AG08395 (cell line): ENCODE measurements at regions not wholly inside any gene's neighbourhood (a gene's known extent, or its start where the extent isn't known, plus 50 kb on each side); places are given as distances from the start of the nearest gene placed in this dataset.

Experiments
- DNase-seq: peaks from one replicate; pipeline ENCODE4 v3.0.0; 2012; ENCODE audit warnings: mixed read lengths, low spot score

- DNase-seq, result no peak
These were observed 540.8 kb downstream of the SOX6 start for GRCh38 chr11:15815246-15816195.

DNA sequence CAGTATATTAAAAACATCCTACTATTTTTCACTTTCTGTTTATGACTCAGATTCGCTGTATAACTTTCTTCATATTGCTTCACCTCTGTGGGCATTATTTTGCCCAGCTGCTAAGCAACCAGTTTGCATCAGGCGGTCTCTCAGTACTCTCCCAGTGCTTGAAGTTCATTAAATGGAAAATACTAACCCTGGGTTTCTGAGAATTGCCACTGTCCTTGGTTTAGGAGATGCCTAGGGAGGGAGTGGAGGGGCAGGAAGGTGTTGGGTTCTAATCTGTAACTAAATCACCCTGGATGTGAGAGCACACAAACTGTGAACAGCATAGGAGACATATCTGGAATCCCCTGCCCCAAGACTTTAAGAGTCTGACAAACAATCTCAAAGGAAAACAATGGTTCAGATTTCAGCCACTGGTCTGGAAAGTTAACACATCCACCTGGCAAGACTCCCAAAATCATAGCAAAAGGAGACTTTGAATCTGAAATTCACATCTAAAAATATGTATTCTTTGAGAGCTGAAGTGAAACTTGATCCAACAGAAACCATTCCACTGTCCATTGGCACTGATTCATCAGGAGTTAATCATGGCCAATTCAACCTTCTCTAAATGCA lies 540.0 kb downstream of the SOX6 start:
- peak; percentile 14 for DNase-seq

- DNase-seq, result no peak
These were observed 539.3 kb downstream of the SOX6 start for GRCh38 chr11:15817001-15817400.

GRCh38 chr11:15818132-15818842 lies 538.1 kb downstream of the SOX6 start:
- DNase-seq, result no peak

DNA sequence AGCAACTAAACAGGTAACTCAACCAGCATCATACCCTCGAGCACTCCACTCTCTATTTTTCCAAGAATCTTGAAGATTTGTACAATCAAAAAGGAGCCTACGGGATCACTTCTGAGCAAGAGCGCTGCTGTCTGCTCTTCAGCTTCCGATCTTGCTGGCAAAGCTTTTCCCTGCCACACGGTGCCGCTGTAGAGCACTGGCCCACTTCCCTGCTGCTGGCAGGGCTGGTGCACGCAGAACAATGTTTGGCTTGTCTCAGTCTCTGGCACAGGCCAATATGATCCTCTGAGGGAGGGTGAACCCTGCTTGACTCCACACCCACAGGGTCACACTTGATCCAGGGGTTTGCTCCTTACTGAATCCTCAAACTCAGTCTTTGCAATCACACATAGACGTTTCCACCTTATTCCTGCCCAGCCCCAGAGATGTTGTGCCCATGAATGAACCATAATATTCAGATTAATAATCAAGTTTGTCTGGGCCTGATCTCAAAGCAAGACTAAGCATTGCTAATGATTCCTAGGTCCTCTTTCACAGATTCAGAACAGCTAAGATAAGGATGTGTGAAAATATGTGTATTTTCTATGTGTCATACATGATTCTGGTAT lies 536.6 kb downstream of the SOX6 start:
- DNase-seq, result peak; percentile 61

- no peak for DNase-seq
These were observed 534.9 kb downstream of the SOX6 start for GRCh38 chr11:15821451-15821850.

DNA sequence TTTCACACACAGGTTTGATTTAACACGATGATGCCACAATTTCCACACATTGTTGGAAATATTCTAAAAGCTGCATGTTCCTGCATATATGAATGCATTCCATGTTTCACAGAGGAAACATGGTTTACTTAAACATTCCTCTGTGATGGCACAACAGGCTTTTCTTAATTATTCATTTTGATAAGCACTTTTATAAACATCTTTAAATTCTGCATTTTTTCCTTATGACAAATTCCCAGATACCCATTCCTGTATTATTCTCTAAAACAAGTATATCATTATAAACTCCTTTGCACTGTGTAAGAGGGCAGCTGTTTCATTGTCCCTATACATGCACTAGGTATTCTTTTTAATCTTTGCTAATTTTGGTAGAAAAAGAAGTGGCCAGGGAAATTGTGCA lies 532.3 kb downstream of the SOX6 start:
- no peak for DNase-seq

DNA sequence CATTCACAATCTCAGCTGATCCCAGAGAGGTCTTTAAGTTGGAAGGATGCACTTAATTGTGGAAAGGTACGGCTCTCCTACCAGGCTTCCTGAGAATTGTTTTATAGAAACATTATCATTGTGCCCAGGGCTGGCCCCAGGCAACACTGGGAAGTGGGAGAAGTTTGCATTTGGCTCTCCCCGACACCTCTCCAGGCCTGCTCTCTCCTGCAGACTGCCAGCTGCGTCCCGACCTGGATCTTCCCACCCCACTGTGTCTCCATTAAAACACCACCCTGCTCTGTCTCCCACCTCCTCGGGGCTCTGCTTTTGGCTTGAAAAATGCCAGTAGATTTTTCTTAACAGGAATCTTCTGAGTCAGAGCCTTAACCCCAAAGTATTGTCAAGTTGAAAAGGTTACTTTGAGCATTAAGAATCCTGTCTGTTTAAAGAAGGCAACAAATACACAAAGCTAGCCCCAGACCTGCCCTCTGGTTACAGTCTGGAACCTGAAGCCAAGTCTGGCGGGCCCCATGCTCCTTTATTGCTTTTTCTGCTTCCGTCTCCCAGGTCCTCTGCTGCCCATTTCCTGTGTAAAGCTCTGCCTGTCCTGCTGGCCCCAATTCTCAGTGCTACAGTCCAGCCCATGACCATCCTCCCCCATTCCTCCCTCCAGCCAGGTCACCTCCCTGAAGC lies 530.2 kb downstream of the SOX6 start:
- no peak for DNase-seq

GRCh38 chr11:15826826-15827225 lies 529.5 kb downstream of the SOX6 start:
- peak; percentile 12 for DNase-seq

DNA sequence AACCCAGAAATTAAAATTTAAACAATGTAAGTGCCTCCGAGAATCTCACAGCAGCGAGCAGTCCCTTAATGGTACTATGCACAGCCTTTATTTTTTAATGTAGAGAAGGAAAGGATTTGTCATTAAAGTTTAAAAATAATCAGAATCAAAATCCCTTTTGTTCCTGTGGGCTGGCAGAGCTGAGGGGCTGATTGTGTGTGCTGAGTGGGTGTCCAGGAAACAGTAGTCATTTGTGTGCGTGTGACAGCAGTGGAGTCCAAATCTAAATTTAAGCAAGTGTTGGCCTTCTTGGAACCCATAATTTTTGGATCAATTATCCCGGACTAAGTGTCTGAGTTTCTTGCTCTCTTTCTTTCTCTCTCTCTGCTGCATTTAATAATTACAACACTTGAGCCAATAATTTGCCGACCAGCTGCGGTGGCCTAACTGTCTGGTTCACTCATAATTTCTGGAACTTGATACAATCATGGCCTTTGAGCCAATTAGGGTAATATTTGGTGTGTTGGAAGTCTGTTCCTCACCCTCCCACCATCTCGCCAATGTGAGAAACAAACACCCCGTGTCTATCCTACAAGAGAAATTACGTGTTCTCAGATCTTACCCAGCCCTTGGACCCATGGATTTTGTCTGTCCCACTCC lies 528.0 kb downstream of the SOX6 start:
- DNase-seq, result no peak

- DNase-seq, result no peak
These were observed 527.0 kb downstream of the SOX6 start for GRCh38 chr11:15829312-15829711.

GRCh38 chr11:15830741-15831428 lies 525.5 kb downstream of the SOX6 start:
- DNase-seq, result no peak

DNA sequence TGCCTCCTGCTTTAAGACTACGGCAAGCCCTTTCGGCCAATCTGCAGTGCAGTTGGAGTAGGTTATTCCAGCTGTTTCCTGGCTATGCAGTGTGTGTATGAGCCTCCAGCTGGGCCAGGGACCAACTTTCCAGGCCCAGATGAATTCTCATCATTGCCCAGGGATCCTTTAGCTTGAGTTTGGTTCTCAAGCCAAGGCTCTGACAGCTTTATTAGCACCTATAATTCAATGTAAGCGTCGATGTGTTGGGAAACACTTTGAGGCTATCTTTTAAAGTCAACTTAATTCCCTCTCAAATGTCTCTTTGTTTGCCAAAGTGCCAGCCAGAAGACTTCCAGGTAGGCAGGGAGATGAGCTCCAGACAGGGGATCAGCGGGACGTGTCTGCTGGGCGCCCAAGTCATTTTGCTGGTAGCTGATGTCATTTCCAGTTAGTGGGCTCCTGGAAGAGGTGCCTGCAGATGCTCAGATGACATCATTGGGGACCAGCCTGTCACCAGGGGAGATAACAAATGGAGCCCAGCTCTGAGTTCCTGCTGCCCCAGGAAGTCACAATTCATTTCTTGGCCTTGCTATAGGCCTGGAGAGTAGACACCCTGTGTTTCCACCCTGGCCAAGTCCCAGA lies 520.4 kb downstream of the SOX6 start:
- no peak for DNase-seq

DNA sequence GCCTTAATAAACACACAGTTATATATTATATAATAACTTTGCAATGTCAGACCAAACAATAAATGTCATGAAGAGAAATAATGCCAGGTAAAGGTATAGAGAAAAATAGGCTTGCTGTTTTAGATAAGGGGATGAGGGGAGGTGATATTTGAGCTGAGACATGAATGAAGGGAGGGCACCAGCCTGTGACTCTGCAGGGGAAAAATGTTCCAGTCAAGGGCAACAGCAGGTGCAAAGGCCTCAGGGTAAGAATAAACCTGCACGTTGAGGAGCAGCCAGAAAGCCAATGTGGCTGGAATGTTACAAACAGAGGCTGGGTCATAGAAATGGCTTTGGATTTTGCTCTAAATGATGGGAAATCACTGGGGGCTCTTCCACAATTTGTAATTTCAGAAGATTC lies 519.6 kb downstream of the SOX6 start:
- no peak for DNase-seq

- DNase-seq, result no peak
These were observed 518.4 kb downstream of the SOX6 start for GRCh38 chr11:15837901-15838489.

- no peak for DNase-seq
These were observed 517.3 kb downstream of the SOX6 start for GRCh38 chr11:15839061-15839460.

DNA sequence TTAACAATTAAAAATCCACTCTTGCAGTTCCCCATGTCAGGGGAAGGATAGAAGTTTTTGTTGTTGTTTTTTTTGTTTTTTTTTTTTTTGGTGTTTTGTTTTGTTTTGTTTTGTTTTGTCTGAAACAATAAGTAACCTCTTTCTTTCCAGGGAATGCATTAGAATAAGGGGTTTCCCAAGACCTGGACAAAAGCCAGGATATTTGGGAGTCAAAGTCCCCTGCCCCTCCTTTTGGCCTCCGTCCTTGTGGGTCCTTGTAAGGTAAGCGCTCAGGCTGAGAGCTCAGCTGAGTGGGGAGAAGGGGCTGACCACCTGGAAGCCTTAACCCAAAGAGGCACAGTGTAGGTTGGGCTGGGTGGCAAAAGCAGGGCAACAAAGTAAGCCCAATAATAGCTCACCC lies 515.4 kb downstream of the SOX6 start:
- DNase-seq, result no peak

- DNase-seq, result no peak
These were observed 514.2 kb downstream of the SOX6 start for GRCh38 chr11:15841931-15842740.

GRCh38 chr11:15843309-15843872 lies 513.0 kb downstream of the SOX6 start:
- DNase-seq, result no peak
